HG03520 (cell line): ENCODE measurements at regions not wholly inside any gene's neighbourhood (a gene's known extent, or its start where the extent isn't known, plus 50 kb on each side); places are given as distances from the start of the nearest gene placed in this dataset.

Experiments
- ATAC-seq: cut with Tn5 transposase; IDR thresholded peaks from one replicate; pipeline ENCODE4 v1.9.1; 2021; ENCODE audit warnings: mild to moderate bottlenecking, moderate library complexity; ENCODE audit not compliant: unreplicated experiment

- no peak for ATAC-seq
Measured at GRCh38 chr11:43545610-43546009, 134.9 kb upstream of the HSD17B12 start.

GRCh38 chr11:43546561-43547429 is 133.7 kb upstream of the HSD17B12 start:
- no peak for ATAC-seq

DNA sequence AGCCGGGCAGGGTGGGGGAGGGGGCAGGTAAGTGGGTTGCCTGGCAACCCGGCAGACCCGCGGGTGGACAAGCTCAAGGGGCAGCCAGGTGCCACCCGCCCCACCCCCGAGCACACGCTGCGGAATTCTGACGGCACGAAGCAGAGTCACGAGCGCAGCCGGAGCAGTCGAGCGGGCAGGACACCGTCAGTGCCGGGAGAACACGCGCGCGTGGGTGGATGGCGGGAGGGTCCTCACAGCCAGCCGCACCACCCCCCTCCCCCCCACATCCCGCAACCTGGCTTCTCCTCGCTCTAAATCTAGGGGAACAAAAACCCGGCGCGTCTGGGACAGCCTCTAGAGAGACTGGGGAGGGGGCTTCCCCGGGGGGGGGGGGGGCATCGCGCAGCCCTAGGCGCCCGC is 133.1 kb upstream of the HSD17B12 start:
- ATAC-seq, result no peak

- no peak for ATAC-seq
Measured at GRCh38 chr11:43547889-43548381, 132.6 kb upstream of the HSD17B12 start.

- ATAC-seq, result no peak
Measured at GRCh38 chr11:43548916-43549315, 131.6 kb upstream of the HSD17B12 start.

DNA sequence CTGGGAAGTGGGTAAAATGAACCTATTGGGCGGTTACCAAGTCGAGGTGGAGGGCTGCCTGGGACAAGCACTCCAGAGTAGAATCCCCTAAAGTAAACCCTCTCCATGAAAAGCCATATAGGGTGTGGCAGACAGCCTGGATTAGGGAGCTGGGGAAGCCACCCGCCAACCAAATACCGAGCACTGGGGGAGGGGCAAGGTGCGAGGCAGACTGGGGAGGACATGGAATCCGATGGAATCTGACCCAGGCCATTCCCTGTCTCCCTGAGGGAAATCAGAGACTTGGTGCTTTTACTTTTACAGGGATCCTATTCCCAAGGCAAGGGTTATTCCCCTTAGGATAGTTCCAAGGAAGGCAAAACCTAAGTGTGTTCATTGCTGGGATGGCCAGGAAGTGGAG is 130.9 kb upstream of the HSD17B12 start:
- ATAC-seq, result no peak

- no peak for ATAC-seq
Measured at GRCh38 chr11:43550714-43551113, 129.8 kb upstream of the HSD17B12 start.

- no peak for ATAC-seq
Measured at GRCh38 chr11:43554148-43554473, 126.4 kb upstream of the HSD17B12 start.

- no peak for ATAC-seq
Measured at GRCh38 chr11:43555186-43555585, 125.4 kb upstream of the HSD17B12 start.

- ATAC-seq, result no peak
Measured at GRCh38 chr11:43555816-43556611, 124.5 kb upstream of the HSD17B12 start.

- ATAC-seq, result no peak
Measured at GRCh38 chr11:43556612-43557375, 123.7 kb upstream of the HSD17B12 start.

DNA sequence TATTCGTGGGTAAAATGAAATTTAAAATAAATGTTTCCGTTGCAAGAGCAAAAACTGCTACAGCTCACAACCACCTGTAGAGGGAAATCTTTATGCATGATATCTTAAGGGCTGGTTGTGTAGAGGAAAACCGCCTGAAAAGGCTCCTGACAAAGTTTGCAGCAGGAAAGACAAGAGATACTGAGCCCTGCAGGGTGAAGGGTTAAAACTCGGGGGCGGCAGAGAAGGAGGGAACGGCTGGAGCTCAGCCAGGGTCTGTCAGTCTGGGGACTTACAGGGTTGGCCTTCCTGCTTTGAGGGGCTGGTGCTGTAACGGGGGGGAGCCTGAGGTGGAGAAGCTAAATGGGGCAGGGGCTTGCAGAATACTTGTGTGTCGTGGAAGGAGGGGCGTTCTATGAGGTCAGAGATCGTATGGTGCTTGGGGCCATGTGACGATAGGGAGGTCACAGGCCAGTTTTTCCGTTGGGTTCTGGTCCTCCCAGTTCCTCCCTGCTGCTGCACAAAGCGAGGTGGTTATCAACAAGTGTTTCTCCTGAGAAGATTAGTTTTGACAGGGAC is 122.9 kb upstream of the HSD17B12 start:
- no peak for ATAC-seq

DNA sequence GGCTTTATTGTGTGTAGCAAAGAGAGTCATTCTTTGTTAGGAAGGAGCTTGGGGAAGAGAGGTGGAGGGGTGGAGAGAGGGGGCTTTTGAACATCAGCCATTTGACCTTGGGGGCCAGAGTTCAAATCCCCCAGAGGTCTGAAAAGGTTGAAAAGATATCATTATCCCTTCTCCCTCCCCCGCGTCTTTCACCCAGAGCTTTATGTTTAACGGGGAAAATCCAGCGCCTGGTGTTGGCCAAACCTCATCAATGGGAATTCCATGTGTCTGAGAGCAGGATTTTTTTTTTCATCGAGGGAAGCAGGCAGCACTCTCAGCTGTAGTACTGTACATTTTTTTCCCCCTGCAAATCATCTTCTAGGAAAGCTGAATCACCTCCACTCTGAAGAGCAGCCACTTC is 122.4 kb upstream of the HSD17B12 start:
- no peak for ATAC-seq

DNA sequence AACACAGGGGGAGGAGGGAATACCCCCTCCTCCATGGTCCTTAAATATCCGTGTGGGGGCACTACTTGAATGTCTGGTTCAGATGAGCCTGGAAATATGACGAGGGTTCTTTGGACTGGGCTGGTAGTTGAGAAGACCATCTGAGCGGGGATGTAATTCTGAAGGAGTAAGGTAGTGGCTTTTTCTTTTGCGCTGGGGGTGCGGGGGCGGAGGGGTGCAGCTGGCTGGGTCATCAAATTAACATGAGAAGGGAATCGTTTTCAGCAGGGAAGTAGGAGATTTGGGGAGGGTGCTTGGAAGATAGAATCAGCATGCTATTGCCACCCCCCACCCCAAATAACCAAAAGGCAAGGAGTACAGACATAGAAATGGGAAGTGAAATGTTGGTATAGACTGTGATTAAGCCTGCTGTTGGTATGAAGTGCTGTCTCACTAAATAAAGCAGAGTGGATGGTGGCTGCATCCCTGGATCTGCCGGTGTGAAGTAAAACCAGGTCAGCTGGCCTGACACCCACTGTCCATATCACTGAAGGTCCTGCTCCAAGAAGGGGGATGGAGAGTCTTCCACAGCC is 121.9 kb upstream of the HSD17B12 start:
- ATAC-seq, result no peak

DNA sequence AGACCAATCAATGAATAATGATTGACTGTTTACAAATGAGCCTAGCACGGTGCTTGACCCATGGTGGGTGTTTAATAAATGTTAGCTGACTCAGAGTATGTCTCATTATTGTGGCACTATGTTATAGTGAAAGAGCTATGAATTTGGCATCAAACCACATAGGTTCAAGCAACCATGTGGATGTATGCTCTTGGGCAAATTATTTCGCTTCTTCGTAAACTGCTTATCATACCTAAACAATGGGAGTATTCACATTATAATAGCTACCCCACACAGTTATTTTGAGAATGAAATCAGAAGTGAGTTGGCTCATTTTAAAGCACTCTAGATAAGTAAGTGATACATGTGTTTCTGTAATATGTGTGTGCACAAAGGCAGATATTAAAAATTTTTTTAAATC is 118.7 kb upstream of the HSD17B12 start:
- no peak for ATAC-seq

DNA sequence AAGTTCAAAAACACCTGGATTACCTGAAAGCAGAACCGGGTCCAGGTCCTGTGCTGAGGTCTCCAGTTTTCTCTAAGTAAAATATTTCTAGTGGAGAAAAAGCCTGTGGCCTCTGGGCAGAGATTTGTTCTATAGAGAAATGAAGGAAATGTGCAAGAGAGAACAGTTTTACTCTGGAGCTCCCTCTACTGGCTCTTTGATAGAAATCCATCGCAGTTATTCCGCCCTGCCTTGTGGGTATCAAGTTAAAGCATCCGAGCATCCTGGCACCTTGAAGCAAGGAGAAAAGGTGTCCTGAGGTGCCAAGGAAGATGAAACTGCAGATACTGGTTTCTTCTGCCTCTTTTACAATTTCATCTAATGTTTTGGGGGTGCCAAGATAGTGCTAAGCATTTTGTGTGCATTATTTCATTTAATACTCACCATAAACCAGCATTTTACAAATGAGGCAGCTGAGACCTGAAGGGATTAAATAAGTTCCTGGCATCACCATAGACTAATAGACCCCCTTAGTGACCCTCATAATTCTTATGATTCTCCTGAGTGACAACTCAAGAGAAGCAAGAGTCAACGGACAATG is 113.1 kb upstream of the HSD17B12 start:
- peak; percentile 81 for ATAC-seq

- ATAC-seq, result no peak
Measured at GRCh38 chr11:43573233-43573632, 107.3 kb upstream of the HSD17B12 start.

GRCh38 chr11:43573873-43574272 is 106.7 kb upstream of the HSD17B12 start:
- ATAC-seq, result no peak

- ATAC-seq, result no peak
Measured at GRCh38 chr11:43574411-43574810, 106.1 kb upstream of the HSD17B12 start.
